ENCODE measurements at regions not wholly inside any gene's neighbourhood (a gene's known extent, or its start where the extent isn't known, plus 50 kb on each side); places are given as distances from the start of the nearest gene placed in this dataset.
"Not testable (repeated sequence)": the region's sequence is repeated elsewhere in the genome, so short reads cannot be mapped to it uniquely, and the experiment has no call there.

GRCh38 chr7:92968502-92968901 is 132.1 kb upstream of the CDK6 start:
- no peak for DNase-seq

- no peak for DNase-seq
These were observed 130.9 kb upstream of the CDK6 start for GRCh38 chr7:92967238-92967637.

- DNase-seq = no peak
These were observed 127.8 kb upstream of the CDK6 start for GRCh38 chr7:92964141-92964540.

GRCh38 chr7:92963566-92963965 is 127.2 kb upstream of the CDK6 start:
- DNase-seq = no peak

GRCh38 chr7:92961961-92962360 is 125.6 kb upstream of the CDK6 start:
- DNase-seq = no peak

GRCh38 chr7:92956575-92956974 is 120.2 kb upstream of the CDK6 start:
- no peak for DNase-seq

GRCh38 chr7:92955081-92955480 is 118.7 kb upstream of the CDK6 start:
- DNase-seq = peak; percentile 43 to 46

- peak in 1 of 2 experiments; percentile 34 for DNase-seq
These were observed 117.3 kb upstream of the CDK6 start for GRCh38 chr7:92953657-92954056.

- no peak for DNase-seq
These were observed 113.4 kb upstream of the CDK6 start for GRCh38 chr7:92949748-92950147.

GRCh38 chr7:92945840-92946239 is 109.5 kb upstream of the CDK6 start:
- DNase-seq = no peak

GRCh38 chr7:92944633-92945032 is 108.3 kb upstream of the CDK6 start:
- DNase-seq = no peak

GRCh38 chr7:92942706-92943105 is 106.3 kb upstream of the CDK6 start:
- DNase-seq = not testable (repeated sequence)

GRCh38 chr7:92939666-92940360 is 103.4 kb upstream of the CDK6 start:
- no peak for DNase-seq

- DNase-seq = no peak
These were observed 97.7 kb upstream of the CDK6 start for GRCh38 chr7:92934096-92934495.

GRCh38 chr7:92932450-92932849 is 96.1 kb upstream of the CDK6 start:
- no peak for DNase-seq

- no peak for DNase-seq
These were observed 94.0 kb upstream of the CDK6 start for GRCh38 chr7:92930404-92930803.

GRCh38 chr7:92926697-92927044 is 90.3 kb upstream of the CDK6 start:
- no peak for DNase-seq

GRCh38 chr7:92925876-92926696 is 89.7 kb upstream of the CDK6 start:
- DNase-seq = no peak

GRCh38 chr7:92924800-92925199 is 88.4 kb upstream of the CDK6 start:
- no peak for DNase-seq

- DNase-seq = no peak
These were observed 80.9 kb upstream of the CDK6 start for GRCh38 chr7:92917230-92917629.

- DNase-seq = no peak
These were observed 80.4 kb upstream of the CDK6 start for GRCh38 chr7:92916770-92917224.

GRCh38 chr7:92915348-92915747 is 79.0 kb upstream of the CDK6 start:
- no peak for DNase-seq

- no peak for DNase-seq
These were observed 78.3 kb upstream of the CDK6 start for GRCh38 chr7:92914645-92915044.

- no peak for DNase-seq
These were observed 77.5 kb upstream of the CDK6 start for GRCh38 chr7:92913849-92914248.

GRCh38 chr7:92910976-92911375 is 74.6 kb upstream of the CDK6 start:
- no peak for DNase-seq
